Jurkat, Clone E6-1 (cell line): ENCODE measurements at regions not wholly inside any gene's neighbourhood (a gene's known extent, or its start where the extent isn't known, plus 50 kb on each side); places are given as distances from the start of the nearest gene placed in this dataset.
"Not testable (repeated sequence)": the region's sequence is repeated elsewhere in the genome, so short reads cannot be mapped to it uniquely, and the experiment has no call there.

Experiments
- DNase-seq: peaks from one replicate; pipeline ENCODE4 v3.0.0-alpha.2; 2011; ENCODE audit warnings: low read depth, low spot score
- H3K4me3 ChIP-seq: 2 replicates; pipeline ENCODE4 v1.5.1; 2011; ENCODE audit warnings: mild to moderate bottlenecking, low read length, control low read depth, moderate library complexity

- H3K4me3 ChIP-seq: no peak overlapping the region
Measured at GRCh38 chr20:30811885-30812671, 445.4 kb upstream of the DEFB115 start.

GRCh38 chr20:30812739-30813411, 444.6 kb upstream of the DEFB115 start:
- DNase-seq: no peak
- no peak overlapping the region for H3K4me3 ChIP-seq

More at GRCh38 chr20:30811885-30812671, 445.4 kb upstream of the DEFB115 start:
- DNase-seq: no peak

GRCh38 chr20:30813412-30814311, 443.8 kb upstream of the DEFB115 start:
- DNase-seq, H3K4me3 ChIP-seq: not testable (repeated sequence)

- DNase-seq, H3K4me3 ChIP-seq: not testable (repeated sequence)
Measured at GRCh38 chr20:30814312-30814639, 443.2 kb upstream of the DEFB115 start.

GRCh38 chr20:30815027-30815576, 442.4 kb upstream of the DEFB115 start:
- not testable (repeated sequence) for H3K4me3 ChIP-seq, DNase-seq

- DNase-seq: no peak
- no peak overlapping the region for H3K4me3 ChIP-seq
Measured at GRCh38 chr20:30815577-30816181, 441.8 kb upstream of the DEFB115 start.

GRCh38 chr20:30816182-30816645, 441.2 kb upstream of the DEFB115 start:
- no peak for DNase-seq
- H3K4me3 ChIP-seq: no peak overlapping the region

- DNase-seq, H3K4me3 ChIP-seq: not testable (repeated sequence)
Measured at GRCh38 chr20:30821615-30822014, 435.8 kb upstream of the DEFB115 start.

GRCh38 chr20:30824666-30825065, 432.8 kb upstream of the DEFB115 start:
- not testable (repeated sequence) for H3K4me3 ChIP-seq, DNase-seq

GRCh38 chr20:30845923-30846322, 411.5 kb upstream of the DEFB115 start:
- peak; percentile 47 for DNase-seq
- H3K4me3 ChIP-seq: not testable (repeated sequence)

GRCh38 chr20:30868271-30868670, 389.2 kb upstream of the DEFB115 start:
- peak; percentile 64 for DNase-seq
- not testable (repeated sequence) for H3K4me3 ChIP-seq

- not testable (repeated sequence) for DNase-seq
Measured at GRCh38 chr20:30871127-30871526, 386.3 kb upstream of the DEFB115 start.

GRCh38 chr20:30872252-30872651, 385.2 kb upstream of the DEFB115 start:
- H3K4me3 ChIP-seq, DNase-seq: not testable (repeated sequence)

More at GRCh38 chr20:30871127-30871526, 386.3 kb upstream of the DEFB115 start:
- not testable (repeated sequence) for H3K4me3 ChIP-seq

- not testable (repeated sequence) for H3K4me3 ChIP-seq, DNase-seq
Measured at GRCh38 chr20:30875868-30876267, 381.6 kb upstream of the DEFB115 start.

GRCh38 chr20:30891400-30891799, 366.1 kb upstream of the DEFB115 start:
- peak; percentile 30 for DNase-seq
- H3K4me3 ChIP-seq: not testable (repeated sequence)

GRCh38 chr20:30892541-30893345, 364.7 kb upstream of the DEFB115 start:
- H3K4me3 ChIP-seq: no peak overlapping the region

GRCh38 chr20:30893346-30894314, 363.8 kb upstream of the DEFB115 start:
- H3K4me3 ChIP-seq, DNase-seq: not testable (repeated sequence)

More at GRCh38 chr20:30892541-30893345, 364.7 kb upstream of the DEFB115 start:
- no peak for DNase-seq
